ENCODE measurements at regions not wholly inside any gene's neighbourhood (a gene's known extent, or its start where the extent isn't known, plus 50 kb on each side); places are given as distances from the start of the nearest gene placed in this dataset.

- TF ChIP-seq, protein P1, sequence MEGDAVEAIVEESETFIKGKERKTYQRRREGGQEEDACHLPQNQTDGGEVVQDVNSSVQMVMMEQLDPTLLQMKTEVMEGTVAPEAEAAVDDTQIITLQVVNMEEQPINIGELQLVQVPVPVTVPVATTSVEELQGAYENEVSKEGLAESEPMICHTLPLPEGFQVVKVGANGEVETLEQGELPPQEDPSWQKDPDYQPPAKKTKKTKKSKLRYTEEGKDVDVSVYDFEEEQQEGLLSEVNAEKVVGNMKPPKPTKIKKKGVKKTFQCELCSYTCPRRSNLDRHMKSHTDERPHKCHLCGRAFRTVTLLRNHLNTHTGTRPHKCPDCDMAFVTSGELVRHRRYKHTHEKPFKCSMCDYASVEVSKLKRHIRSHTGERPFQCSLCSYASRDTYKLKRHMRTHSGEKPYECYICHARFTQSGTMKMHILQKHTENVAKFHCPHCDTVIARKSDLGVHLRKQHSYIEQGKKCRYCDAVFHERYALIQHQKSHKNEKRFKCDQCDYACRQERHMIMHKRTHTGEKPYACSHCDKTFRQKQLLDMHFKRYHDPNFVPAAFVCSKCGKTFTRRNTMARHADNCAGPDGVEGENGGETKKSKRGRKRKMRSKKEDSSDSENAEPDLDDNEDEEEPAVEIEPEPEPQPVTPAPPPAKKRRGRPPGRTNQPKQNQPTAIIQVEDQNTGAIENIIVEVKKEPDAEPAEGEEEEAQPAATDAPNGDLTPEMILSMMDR (conservative IDR thresholded peaks at IDR 0.05; ENCODE audit: low read depth, low read length): no peak
- TF ChIP-seq EZH2 (IDR thresholded peaks at IDR 0.05; ENCODE audit: low read length, unreplicated experiment): no peak
These were observed 99.5 kb upstream of the TUSC7 start for GRCh38 chr3:116610124-116610523.
